Mammary epithelial cell (primary cell): ENCODE measurements at regions not wholly inside any gene's neighbourhood (a gene's known extent, or its start where the extent isn't known, plus 50 kb on each side); places are given as distances from the start of the nearest gene placed in this dataset.

ENCODE experiments used
- EZH2 ChIP-seq: IDR thresholded peaks from 2 replicates; pipeline ENCODE4 v1.6.1; 2012; ENCODE audit warnings: low read length, inconsistent platforms, borderline replicate concordance
- TF ChIP-seq, protein P1 (sequence below), 2 donors: IDR thresholded peaks in 1 of 2; conservative IDR thresholded peaks in 1 of 2; 2 replicates each; pipeline ENCODE4 v1.5.1; 2011 to 2012; ENCODE audit warnings: inconsistent platforms in 2 of 2, low read length in 2 of 2, mild to moderate bottlenecking in 2 of 2, control low read depth in 1 of 2, low read depth in 1 of 2; ENCODE audit not compliant: insufficient read depth in 1 of 2; ENCODE audit errors: extremely low read depth in 1 of 2

- TF ChIP-seq, protein P1, sequence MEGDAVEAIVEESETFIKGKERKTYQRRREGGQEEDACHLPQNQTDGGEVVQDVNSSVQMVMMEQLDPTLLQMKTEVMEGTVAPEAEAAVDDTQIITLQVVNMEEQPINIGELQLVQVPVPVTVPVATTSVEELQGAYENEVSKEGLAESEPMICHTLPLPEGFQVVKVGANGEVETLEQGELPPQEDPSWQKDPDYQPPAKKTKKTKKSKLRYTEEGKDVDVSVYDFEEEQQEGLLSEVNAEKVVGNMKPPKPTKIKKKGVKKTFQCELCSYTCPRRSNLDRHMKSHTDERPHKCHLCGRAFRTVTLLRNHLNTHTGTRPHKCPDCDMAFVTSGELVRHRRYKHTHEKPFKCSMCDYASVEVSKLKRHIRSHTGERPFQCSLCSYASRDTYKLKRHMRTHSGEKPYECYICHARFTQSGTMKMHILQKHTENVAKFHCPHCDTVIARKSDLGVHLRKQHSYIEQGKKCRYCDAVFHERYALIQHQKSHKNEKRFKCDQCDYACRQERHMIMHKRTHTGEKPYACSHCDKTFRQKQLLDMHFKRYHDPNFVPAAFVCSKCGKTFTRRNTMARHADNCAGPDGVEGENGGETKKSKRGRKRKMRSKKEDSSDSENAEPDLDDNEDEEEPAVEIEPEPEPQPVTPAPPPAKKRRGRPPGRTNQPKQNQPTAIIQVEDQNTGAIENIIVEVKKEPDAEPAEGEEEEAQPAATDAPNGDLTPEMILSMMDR (conservative IDR thresholded peaks at IDR 0.05 in 1 of 2, IDR thresholded peaks at IDR 0.05 in 1 of 2; ENCODE audit: extremely low read depth in 1 of 2, insufficient read depth in 1 of 2, low read depth in 1 of 2, low read length in 2 of 2), result no peak
- no peak for TF ChIP-seq EZH2
These were observed 174.5 kb downstream of the GOLGA6L6 start for GRCh38 chr15:20367093-20367492.
